K562 (cell line): ENCODE measurements at regions not wholly inside any gene's neighbourhood (a gene's known extent, or its start where the extent isn't known, plus 50 kb on each side); places are given as distances from the start of the nearest gene placed in this dataset.

Source experiments
- ATAC-seq: fragments of 200-7000 bp; cut with Tn5 transposase; 3 replicates; pipeline ENCODE4 v1.9.1; 2020; ENCODE audit warnings: moderate library complexity
- BruUV-seq: library from RNA; stranded (reverse); fragments of 400-500 nt; replicated peaks from 2 replicates; lab custom pipeline; 2021; lab: Mats Ljungman, UMichigan
- CTCF ChIA-PET: fragments of 300-600 bp; formaldehyde crosslinking; extraction: SDS; loops from one replicate; lab custom pipeline; 2021; ENCODE audit warnings: low intra/inter-chr PET ratio; lab: Yijun Ruan, JAX
- POLR2A ChIA-PET: fragments of 300-600, 350-650 bp; sonication (Branson Sonifier 250); formaldehyde crosslinking; extraction: SDS; loops from one replicate; lab custom pipeline; 2021; ENCODE audit warnings: antibody characterized with exemption, inconsistent platforms; lab: Yijun Ruan, JAX
- DNase-seq, 4 experiments: peaks; one replicate each; pipeline versions ENCODE4 v3.0.0 to v3.0.0-alpha.2; 2011 to 2018; ENCODE audit warnings: low spot score in 3 of 4, mixed read lengths in 3 of 4; ENCODE audit errors: extremely low read depth in 1 of 4
- FAIRE-seq: peaks from 2 replicates; lab custom pipeline; 2011; peaks lifted over from hg19 to GRCh38; lab: Jason Lieb, UNC
- H2AFZ ChIP-seq: 2 replicates; pipeline ENCODE4 v1.6.0; 2011; ENCODE audit warnings: low read depth, low read length, control low read depth, inconsistent platforms
- H3K27ac ChIP-seq: fragments of 200-600 bp; 3 replicates; pipeline ENCODE4 v1.8.0; 2011; ENCODE audit warnings: low read depth, mild to moderate bottlenecking, control low read depth, inconsistent platforms, low read length, moderate library complexity, mixed read lengths; ENCODE audit errors: extremely low read depth
- H3K27me3 ChIP-seq, 2 experiments: fragments of 300-600 bp in 1 of 2; 2 replicates in 1 of 2; 3 replicates in 1 of 2; pipeline versions ENCODE4 v1.6.0 to v1.8.0; 2011; ENCODE audit warnings: inconsistent platforms in 2 of 2, low read length in 2 of 2, mild to moderate bottlenecking in 1 of 2, mixed read lengths in 1 of 2, moderate library complexity in 1 of 2; ENCODE audit not compliant: control insufficient read depth in 2 of 2, insufficient read depth in 2 of 2
- H3K36me3 ChIP-seq: fragments of 300-600 bp; 3 replicates; pipeline ENCODE4 v1.8.0; 2011; ENCODE audit warnings: mild to moderate bottlenecking, low read length, inconsistent platforms; ENCODE audit not compliant: control insufficient read depth, insufficient read depth
- H3K4me1 ChIP-seq, 2 experiments: fragments of 200-600 bp in 1 of 2; replicated peaks in 1 of 2; 2 replicates in 1 of 2; 3 replicates in 1 of 2; pipeline versions ENCODE4 v1.5.1 to v1.8.0; 2011; ENCODE audit warnings: inconsistent platforms in 2 of 2, low read length in 2 of 2, mild to moderate bottlenecking in 1 of 2, mixed read lengths in 1 of 2, moderate library complexity in 1 of 2; ENCODE audit not compliant: control insufficient read depth in 2 of 2, insufficient read depth in 2 of 2
- H3K4me2 ChIP-seq: 2 replicates; pipeline ENCODE4 v1.6.1; 2011; ENCODE audit warnings: low read length, control low read depth, inconsistent platforms, mixed read lengths; ENCODE audit not compliant: insufficient read depth
- H3K4me3 ChIP-seq: fragments of 200-600 bp; sonication (generic), shearing (Covaris generic); 2 replicates; pipeline ENCODE4 v1.5.1; 2016; ENCODE audit warnings: control low read depth, inconsistent platforms
- H3K79me2 ChIP-seq: fragments of 200-600 bp; 3 replicates; pipeline ENCODE4 v1.8.0; 2011; ENCODE audit warnings: low read length, inconsistent platforms; ENCODE audit not compliant: control insufficient read depth, insufficient read depth
- H3K9ac ChIP-seq, 2 experiments: 2 replicates each; pipeline versions ENCODE4 v1.6.0 to v1.6.1; 2011; ENCODE audit warnings: low read depth in 2 of 2, low read length in 2 of 2, control low read depth in 1 of 2, inconsistent platforms in 1 of 2, mild to moderate bottlenecking in 1 of 2, mixed read lengths in 1 of 2; ENCODE audit not compliant: insufficient read depth in 1 of 2
- H3K9me1 ChIP-seq: one replicate; pipeline ENCODE4 v1.6.0; 2011; ENCODE audit warnings: inconsistent platforms, mild to moderate bottlenecking, low read length, moderate library complexity; ENCODE audit not compliant: control insufficient read depth, insufficient read depth
- H3K9me3 ChIP-seq: replicated peaks from 2 replicates; pipeline ENCODE4 v1.5.1; 2011; ENCODE audit warnings: low read depth, low read length, inconsistent platforms; ENCODE audit not compliant: control insufficient read depth, insufficient read depth
- H4K20me1 ChIP-seq: replicated peaks from 2 replicates; pipeline ENCODE4 v1.6.1; 2011; ENCODE audit warnings: low read length, inconsistent platforms, mixed read lengths; ENCODE audit not compliant: control insufficient read depth, insufficient read depth
- CC2D1A ChIP-seq: fragments of 450-650 bp; IDR thresholded peaks from 2 replicates; pipeline ENCODE4 v1.6.1; 2017; ENCODE audit warnings: mild to moderate bottlenecking
- CEBPB ChIP-seq: fragments of 450-650 bp; IDR thresholded peaks from 2 replicates; pipeline ENCODE4 v1.6.1; 2016; ENCODE audit warnings: missing genetic modification characterization, missing compliant biosample characterization
- CEBPG ChIP-seq, 3 experiments: fragments of 200-800 bp in 1 of 3; sonication (Bioruptor generic) in 1 of 3; sonication (generic) in 1 of 3; formaldehyde crosslinking in 1 of 3; IDR thresholded peaks in 2 of 3; conservative IDR thresholded peaks in 1 of 3; 2 replicates each; pipeline versions ENCODE4 v1.6.1 to v1.8.0; 2016 to 2022; ENCODE audit warnings: missing compliant biosample characterization in 2 of 3, missing genetic modification characterization in 2 of 3, mild to moderate bottlenecking in 1 of 3, missing genetic modification reagents in 1 of 3
- GTF2B ChIP-seq: IDR thresholded peaks from 2 replicates; pipeline ENCODE4 v1.6.1; 2011; ENCODE audit not compliant: insufficient read length; ENCODE audit errors: extremely low read depth
- MYNN ChIP-seq, 2 experiments: sonication (generic); formaldehyde crosslinking in 1 of 2; IDR thresholded peaks; 2 replicates each; pipeline versions ENCODE4 v1.5.0 to v1.6.1; 2016 to 2020; ENCODE audit warnings: antibody characterized with exemption in 1 of 2, missing genetic modification reagents in 1 of 2
- RBM25 ChIP-seq: fragments of 200-400 bp; formaldehyde crosslinking; IDR thresholded peaks from 2 replicates; pipeline ENCODE4 v1.6.1; 2018; ENCODE audit warnings: low read length, low read depth, moderate library complexity; ENCODE audit not compliant: severe bottlenecking
- YY1 ChIP-seq, 3 experiments: IDR thresholded peaks; 2 replicates each; pipeline ENCODE4 v1.6.1; 2011; ENCODE audit warnings: low read length in 2 of 3, mild to moderate bottlenecking in 2 of 3, moderate library complexity in 2 of 3, borderline replicate concordance in 1 of 3, control low read depth in 1 of 3, low read depth in 1 of 3; ENCODE audit not compliant: insufficient read depth in 3 of 3, insufficient replicate concordance in 2 of 3, control insufficient read depth in 1 of 3, insufficient read length in 1 of 3; ENCODE audit errors: extremely low read depth in 1 of 3
- ZZZ3 ChIP-seq: fragments of 450-650 bp; IDR thresholded peaks from 2 replicates; pipeline ENCODE4 v1.6.1; 2016; ENCODE audit warnings: antibody characterized with exemption, mild to moderate bottlenecking, moderate library complexity
- WGBS: fragments of 100-300 bp; shearing (Covaris generic); methylation state at CpG from one replicate; pipeline ENCODE4 v1.1.6; 2016; ENCODE audit warnings: low coverage, mixed read lengths; ENCODE audit not compliant: insufficient coverage; ENCODE audit errors: missing lambda C conversion rate; 5-methylcytosine and 5-hydroxymethylcytosine counted together
- in situ Hi-C: fragments of 300-500 bp; cut with MboI; formaldehyde crosslinking; loops from 4 replicates; pipeline ENCODE4 v1.15.0; 2018; ENCODE audit warnings: inconsistent platforms, mixed read lengths
- intact Hi-C: fragments of 100-400 bp; cut with micrococcal nuclease; formaldehyde crosslinking; loops from 2 replicates; pipeline ENCODE4 v1.14.2; 2022

DNA sequence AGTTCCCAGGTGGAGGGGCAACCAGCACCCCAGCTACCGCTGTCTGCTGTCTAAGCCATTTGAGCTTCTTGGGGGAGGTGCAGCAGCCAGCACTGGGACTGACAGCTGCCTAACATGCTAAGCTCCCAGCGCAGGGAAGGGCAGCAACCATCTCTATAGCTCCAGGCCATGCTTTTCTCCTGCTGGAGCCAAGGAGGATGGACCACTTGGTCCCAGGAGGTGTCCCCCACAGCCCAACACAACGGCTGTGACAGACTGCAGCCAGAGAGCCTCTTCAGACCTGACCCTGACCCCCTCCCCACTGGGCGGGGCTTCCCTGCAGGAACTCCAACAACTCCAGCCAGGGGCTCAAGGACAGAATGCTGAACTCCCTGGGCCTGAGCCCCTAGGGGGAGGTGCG lies 370.6 kb upstream of the REG3G start (continued):
- TF ChIP-seq RBM25 (no peak), CC2D1A (no peak), MYNN (IDR thresholded peaks at IDR 0.05) (no peak), MYNN (CRISPR knock-in tag; IDR thresholded peaks at IDR 0.05) (no peak), ZZZ3 (no peak)

DNA sequence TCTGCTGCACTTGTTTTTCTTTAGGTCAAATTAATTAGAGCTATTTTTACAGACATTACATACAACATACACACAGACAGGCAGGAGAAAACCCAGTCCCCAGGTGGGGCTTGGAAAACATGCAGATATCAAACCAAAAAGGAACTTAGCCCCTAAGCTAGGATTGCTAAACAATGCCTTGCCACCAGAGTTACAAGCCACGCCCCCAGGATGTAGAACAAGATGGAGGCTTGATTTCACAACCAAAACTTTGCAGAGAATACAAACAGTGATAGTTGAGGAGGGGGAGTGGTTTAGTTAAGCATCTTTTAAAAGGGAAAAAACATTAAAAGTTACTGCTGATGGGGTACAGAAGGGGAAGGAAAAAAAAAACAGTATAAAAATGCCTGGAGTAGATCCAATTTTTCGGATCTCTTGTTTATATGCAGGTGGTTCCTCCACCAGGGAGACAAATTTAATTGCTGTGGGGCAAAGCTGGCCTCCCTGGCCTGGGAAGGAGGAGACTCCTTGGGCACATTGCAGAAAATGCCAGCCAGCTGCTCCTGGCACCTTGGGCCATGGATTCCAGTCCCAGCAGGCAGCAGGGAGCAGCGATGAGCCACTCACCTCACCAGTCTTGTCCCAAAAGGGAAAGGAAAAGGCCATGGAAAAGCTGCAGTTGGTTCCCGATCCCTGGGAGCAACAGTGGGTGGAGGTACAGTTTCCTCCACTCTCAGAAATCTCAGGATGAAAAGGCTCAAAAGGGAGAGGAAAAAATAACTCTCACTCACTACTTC lies 348.4 kb upstream of the REG3G start:
- no TSS peak for BruUV-seq

More for the DNA sequence above, 348.4 kb upstream of the REG3G start:
- no peaks in the 10 kb centered on the region for H4K20me1 ChIP-seq
- no peaks in the 10 kb centered on the region for H3K9me1 ChIP-seq
- CTCF ChIA-PET = no interaction called here
- peak; percentile 48; the same call in 1 of the 3 replicates for ATAC-seq
- peak; percentile 87 for TF ChIP-seq CEBPB (tag)
- no peak for TF ChIP-seq GTF2B
- TF ChIP-seq CEBPG (CRISPR knock-in tag; IDR thresholded peaks at IDR 0.05) = no peak
- TF ChIP-seq CEBPG (tag; conservative IDR thresholded peaks at IDR 0.05 in 1 of 2, IDR thresholded peaks at IDR 0.05 in 1 of 2) = 0 out of 4 replicates have a peak, but pooled peaks of 1 of the 2 experiments have one; percentile 28
- TF ChIP-seq YY1 (IDR thresholded peaks at IDR 0.05; ENCODE audit: borderline replicate concordance in 1 of 3, control insufficient read depth in 1 of 3, extremely low read depth in 1 of 3, insufficient read depth in 3 of 3, insufficient read length in 1 of 3, insufficient replicate concordance in 2 of 3, low read depth in 1 of 3, low read length in 2 of 3) = peak in 1 of 3 experiments; percentile 21
- no peaks in the 10 kb centered on the region for H3K79me2 ChIP-seq
- FAIRE-seq = no peak
- WGBS = 4% methylated on average over 4 of the region's 4 CpGs
- no peaks in the 10 kb centered on the region for H3K9me3 ChIP-seq
- in situ Hi-C loops = no loop called here
- intact Hi-C loops = loop anchor here (10.0 kb wide), 1 partner anchor 298 kb away; no protein-coding TSS in a partner anchor
- no peaks in the 10 kb centered on the region for H3K36me3 ChIP-seq
- H3K4me3 ChIP-seq = no peak overlapping the region
- H3K4me2 ChIP-seq = no peak overlapping the region
- H3K27me3 ChIP-seq = no peaks in the 10 kb centered on the region
- DNase-seq = peak in 1 of 4 experiments; percentile 19
- no peak overlapping the region for H3K27ac ChIP-seq
- POLR2A ChIA-PET = no interaction called here
- H3K4me1 ChIP-seq = no peaks in the 10 kb centered on the region
- H2AFZ ChIP-seq = peak overlapping the region; percentile 34
- H3K9ac ChIP-seq = no peak overlapping the region
